ENCODE measurements at regions not wholly inside any gene's neighbourhood (a gene's known extent, or its start where the extent isn't known, plus 50 kb on each side); places are given as distances from the start of the nearest gene placed in this dataset.

GRCh38 chr7:109259151-109259550 is 689.5 kb downstream of the DNAJB9 start:
- no peak for TF ChIP-seq CTCF (IDR thresholded peaks at IDR 0.05; ENCODE audit: low read length)
- TF ChIP-seq EZH2phosphoT487 (IDR thresholded peaks at IDR 0.05; ENCODE audit: low read length), result no peak

All from MM.1S (cell line).